ENCODE measurements at regions not wholly inside any gene's neighbourhood (a gene's known extent, or its start where the extent isn't known, plus 50 kb on each side); places are given as distances from the start of the nearest gene placed in this dataset.

DNA sequence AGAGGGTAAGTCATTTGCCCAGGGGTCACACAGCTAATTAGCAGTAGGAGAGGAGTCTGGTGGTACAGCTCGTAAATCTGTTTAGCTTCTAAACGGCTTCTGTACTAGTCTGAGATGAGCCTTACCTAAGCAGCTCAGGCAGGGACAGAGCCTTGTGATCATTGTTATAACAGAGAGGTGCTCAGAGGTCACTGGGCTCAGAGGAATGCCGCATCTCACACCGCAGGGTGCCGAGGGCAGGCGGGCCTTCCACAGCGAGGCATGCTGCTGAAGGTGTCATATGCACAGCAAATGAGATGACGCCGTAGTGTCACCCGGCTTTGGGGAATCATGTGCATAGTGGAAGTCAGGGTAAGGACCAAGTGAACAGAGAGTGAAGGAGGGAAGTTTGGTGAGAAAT, 305.2 kb upstream of the FMN2 start:
- peak; percentile 52 for DNase-seq (ENCODE audit: low spot score)

DNA sequence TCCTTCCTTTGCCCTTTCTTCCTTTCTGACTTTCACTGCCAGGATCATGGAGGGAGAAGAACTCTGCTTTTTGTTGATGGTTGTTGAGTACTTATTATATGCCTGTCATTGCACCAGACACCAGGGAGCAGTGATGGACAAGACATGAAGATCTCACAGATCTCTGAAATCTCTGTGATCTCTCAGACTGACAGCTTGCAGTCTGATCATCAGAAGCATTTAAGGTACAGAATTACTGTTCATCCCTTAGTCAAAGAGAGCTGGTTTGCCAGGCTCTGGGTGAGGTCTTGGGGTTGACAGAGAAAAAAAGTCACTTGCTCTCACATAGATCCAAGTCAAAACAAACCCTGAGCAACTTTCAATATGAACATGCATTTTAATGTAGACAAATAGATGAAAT, 299.5 kb upstream of the FMN2 start:
- no peak for DNase-seq (ENCODE audit: low spot score)

DNA sequence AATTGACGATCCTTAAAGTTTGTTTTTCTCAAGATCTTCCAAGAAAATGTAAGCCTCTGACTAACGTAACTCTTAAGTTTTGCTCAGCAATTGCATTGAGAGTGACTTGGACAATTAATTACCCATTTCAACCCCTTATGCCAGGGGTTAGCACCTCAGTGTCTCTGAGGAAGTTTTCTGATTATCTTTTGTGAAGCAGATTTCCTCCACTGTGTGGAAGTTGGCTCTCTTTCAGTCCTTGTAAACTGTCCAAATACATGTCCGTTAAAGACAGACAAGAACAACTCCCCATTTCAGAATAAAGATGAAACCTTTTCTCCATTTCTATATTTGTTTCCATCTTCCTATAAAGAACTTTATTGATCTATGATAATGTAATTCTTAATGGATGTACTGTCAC, 296.4 kb upstream of the FMN2 start:
- DNase-seq (ENCODE audit: low spot score), result no peak

- DNase-seq (ENCODE audit: low spot score), result no peak
Observed at GRCh38 chr1:239799617-239800016, 292.1 kb upstream of the FMN2 start.

DNA sequence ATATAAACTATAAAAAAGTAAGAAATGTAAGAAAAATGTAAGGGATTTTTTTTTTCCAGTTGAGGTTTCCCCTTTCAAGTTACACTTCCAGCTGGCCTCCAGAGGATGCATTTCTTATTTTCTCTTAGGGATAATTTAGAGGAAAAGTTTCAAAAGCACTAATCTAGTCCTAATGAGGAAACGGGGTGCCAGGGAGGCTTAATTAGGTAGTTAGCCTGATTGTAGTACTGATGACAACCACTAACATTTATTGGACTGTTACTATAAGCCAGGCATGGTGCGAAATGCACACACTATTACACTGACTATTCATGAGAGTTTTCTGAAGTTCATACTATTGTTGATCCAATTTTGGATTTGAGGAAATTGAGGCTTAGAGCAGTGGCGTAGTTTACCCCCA, 290.8 kb upstream of the FMN2 start:
- DNase-seq (ENCODE audit: low spot score), result no peak

GRCh38 chr1:239802275-239802674, 289.4 kb upstream of the FMN2 start:
- DNase-seq (ENCODE audit: low spot score), result no peak

GRCh38 chr1:239803781-239804180, 287.9 kb upstream of the FMN2 start:
- no peak for DNase-seq (ENCODE audit: low spot score)

- DNase-seq (ENCODE audit: low spot score), result no peak
Observed at GRCh38 chr1:239804266-239804665, 287.4 kb upstream of the FMN2 start.

DNA sequence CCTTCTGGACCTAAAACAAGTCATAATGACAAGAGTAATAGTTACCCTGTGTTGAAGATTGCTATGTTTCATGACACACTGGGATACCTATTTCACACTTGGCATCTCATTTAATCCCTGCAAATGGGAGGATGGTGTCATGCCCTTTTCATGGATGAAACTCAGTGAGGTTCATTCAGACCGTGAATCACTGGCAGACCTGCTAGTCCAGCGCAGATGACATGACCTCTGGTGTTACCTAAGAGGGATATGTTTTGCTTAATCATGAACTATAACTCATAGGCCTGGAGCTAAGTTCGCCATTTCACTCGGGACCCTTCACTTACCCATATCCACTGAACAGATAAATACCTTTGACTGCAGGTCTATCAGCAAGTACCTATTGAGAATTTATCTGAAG, 286.6 kb upstream of the FMN2 start:
- no peak for DNase-seq (ENCODE audit: low spot score)

- DNase-seq (ENCODE audit: low spot score), result no peak
Observed at GRCh38 chr1:239805851-239806772, 285.6 kb upstream of the FMN2 start.

- no peak for DNase-seq (ENCODE audit: low spot score)
Observed at GRCh38 chr1:239806897-239807296, 284.8 kb upstream of the FMN2 start.

- no peak for DNase-seq (ENCODE audit: low spot score)
Observed at GRCh38 chr1:239807361-239807760, 284.3 kb upstream of the FMN2 start.

GRCh38 chr1:239810061-239810481, 281.6 kb upstream of the FMN2 start:
- peak; percentile 32 for DNase-seq (ENCODE audit: low spot score)

GRCh38 chr1:239811211-239811885, 280.3 kb upstream of the FMN2 start:
- peak; percentile 42 for DNase-seq (ENCODE audit: low spot score)

DNA sequence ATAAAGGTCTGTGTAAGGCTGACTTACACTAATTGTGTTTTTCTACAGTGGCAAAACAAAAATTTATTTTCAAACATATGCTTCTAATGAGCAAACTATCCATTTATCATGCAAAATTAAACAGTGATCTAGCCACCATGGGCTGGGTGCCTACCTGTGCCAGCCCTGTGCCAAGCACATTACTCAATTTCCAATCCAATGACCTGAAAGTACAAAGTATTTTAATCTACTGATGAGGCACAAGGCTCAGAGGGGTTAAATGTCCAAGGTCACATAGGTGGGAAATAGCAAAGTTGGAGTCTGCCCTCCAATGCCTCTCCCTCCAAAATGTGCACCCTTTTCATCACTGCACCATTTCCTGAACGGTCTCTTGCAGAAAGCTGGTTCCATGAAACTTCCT, 279.1 kb upstream of the FMN2 start:
- DNase-seq (ENCODE audit: low spot score), result no peak

DNA sequence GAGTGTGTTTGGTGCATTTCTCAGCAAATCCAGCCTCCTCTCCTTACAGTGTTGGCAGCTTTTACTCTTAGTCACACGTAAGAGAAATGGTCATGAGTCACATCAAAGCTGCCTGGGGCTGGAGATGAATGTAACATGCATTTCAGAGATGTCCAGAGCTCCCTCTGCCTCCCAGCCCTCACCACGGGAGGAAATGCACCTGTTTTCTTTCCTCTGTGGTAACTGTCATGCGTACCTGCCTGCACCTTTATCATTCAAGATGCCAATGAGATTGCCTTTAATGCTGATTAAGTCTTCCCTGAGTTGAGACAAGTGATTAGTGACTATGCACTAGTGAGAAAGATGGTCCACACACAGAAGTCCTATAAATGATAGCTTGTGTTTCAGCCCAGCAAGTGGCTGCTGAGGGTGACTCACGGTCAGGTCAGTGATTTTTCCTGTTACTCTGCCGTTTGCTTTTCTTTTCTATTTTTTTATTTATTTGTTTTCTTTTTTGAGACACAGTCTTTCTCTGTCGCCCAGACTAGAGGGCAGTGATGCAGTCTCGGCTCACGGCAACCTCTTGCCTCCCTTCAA, 277.3 kb upstream of the FMN2 start:
- peak; percentile 45 for DNase-seq (ENCODE audit: low spot score)

GRCh38 chr1:239815074-239815473, 276.6 kb upstream of the FMN2 start:
- no peak for DNase-seq (ENCODE audit: low spot score)

GRCh38 chr1:239816081-239816782, 275.5 kb upstream of the FMN2 start:
- DNase-seq (ENCODE audit: low spot score), result peak; percentile 70

GRCh38 chr1:239817276-239817675, 274.4 kb upstream of the FMN2 start:
- DNase-seq (ENCODE audit: low spot score), result no peak

DNA sequence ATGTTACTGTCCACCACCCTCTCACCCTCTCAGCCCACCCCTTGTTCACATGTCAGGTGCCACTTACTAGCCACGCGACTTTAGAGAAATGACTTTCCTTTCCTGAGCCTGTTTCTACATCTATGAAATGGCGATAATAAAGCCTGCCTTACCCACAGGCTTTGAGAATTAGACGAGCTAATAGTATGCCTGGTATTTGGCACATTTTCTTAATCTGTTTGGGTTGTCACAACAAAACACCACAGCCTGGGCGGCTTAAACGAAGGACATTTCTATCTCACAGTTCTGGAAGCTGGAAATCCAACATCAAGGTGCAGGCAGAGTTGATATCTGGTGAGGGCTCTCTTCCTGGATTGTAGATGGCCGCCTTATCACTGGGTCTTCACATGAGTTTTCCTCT, 273.9 kb upstream of the FMN2 start:
- DNase-seq (ENCODE audit: low spot score), result no peak

DNA sequence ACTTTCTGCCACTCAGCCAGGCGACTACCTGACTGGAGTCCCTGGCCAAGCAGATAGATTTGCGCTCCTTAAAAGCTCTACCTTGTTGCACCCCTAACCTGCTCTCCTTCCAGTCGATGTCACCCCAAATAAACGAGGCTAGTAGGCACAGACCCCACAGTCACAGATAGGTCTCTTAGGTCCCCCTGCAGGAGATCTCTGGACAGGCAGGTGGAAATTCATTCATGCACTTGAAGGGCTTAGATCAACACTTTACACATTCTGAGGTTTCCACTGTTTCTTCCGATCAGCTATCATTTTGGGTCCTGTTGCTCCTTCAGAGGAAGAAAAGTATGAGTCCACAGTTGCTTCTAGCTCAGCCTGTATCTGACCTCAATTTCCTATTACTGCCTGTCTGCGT, 272.6 kb upstream of the FMN2 start:
- peak; percentile 23 for DNase-seq (ENCODE audit: low spot score)

DNA sequence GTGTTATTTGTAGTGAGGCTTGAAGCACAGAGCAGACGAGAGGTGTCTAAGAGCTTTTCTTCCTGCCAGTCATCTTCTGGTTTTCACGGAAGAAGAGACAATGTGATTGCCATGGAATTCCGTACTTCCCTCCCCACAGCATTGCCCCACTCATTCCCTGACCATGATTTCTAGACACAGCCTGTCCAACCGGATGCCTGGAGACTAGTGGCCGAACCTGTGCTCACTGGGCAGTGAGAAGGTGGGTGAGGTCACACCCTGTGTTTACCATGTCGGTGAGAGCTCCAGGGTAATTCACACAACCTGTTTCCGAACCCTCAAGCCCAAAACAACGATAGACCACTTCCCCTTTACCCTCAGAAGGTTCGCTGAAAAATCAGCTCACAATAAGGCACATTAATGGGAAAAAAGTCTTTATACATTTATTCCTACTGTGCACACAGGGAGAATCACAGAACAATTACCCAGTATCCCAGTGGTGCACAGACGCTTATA, 271.9 kb upstream of the FMN2 start:
- DNase-seq (ENCODE audit: low spot score), result no peak
